Psoas muscle (tissue), 7 donors: ENCODE measurements at regions not wholly inside any gene's neighbourhood (a gene's known extent, or its start where the extent isn't known, plus 50 kb on each side); places are given as distances from the start of the nearest gene placed in this dataset.

Source experiments
- ATAC-seq, 4 donors: fragments of 200-7000 bp; cut with Tn5 transposase; one replicate each; pipeline ENCODE4 v1.9.1; 2020; ENCODE audit warnings: moderate library complexity in 3 of 4, mild to moderate bottlenecking in 2 of 4
- DNase-seq, 2 donors: peaks; one replicate each; pipeline ENCODE4 v3.0.0-alpha.2; 2020
- H3K27ac ChIP-seq: fragments of 200-600 bp; one replicate; pipeline ENCODE4 v1.8.0; 2022
- H3K27me3 ChIP-seq, 3 donors: fragments of 200-600 bp in 1 of 3; one replicate each; pipeline versions ENCODE4 v1.6.1 to v1.8.0; 2013 to 2022; ENCODE audit warnings: low read length in 2 of 3, mild to moderate bottlenecking in 2 of 3, moderate library complexity in 1 of 3; ENCODE audit not compliant: insufficient read depth in 3 of 3
- H3K36me3 ChIP-seq, 2 donors: fragments of 200-600 bp in 1 of 2; one replicate each; pipeline versions ENCODE4 v1.6.1 to v1.8.0; 2013 to 2022; ENCODE audit warnings: low read depth in 1 of 2, mild to moderate bottlenecking in 1 of 2, moderate library complexity in 1 of 2; ENCODE audit not compliant: insufficient read depth in 1 of 2
- H3K4me1 ChIP-seq: fragments of 200-600 bp; one replicate; pipeline ENCODE4 v1.8.0; 2022
- H3K4me3 ChIP-seq: fragments of 200-600 bp; one replicate; pipeline ENCODE4 v1.8.0; 2022; ENCODE audit warnings: mild to moderate bottlenecking
- H3K9me3 ChIP-seq: fragments of 200-600 bp; one replicate; pipeline ENCODE4 v1.8.0; 2022
- WGBS, 3 donors: extraction: QIAGEN DNeasy Blood & Tissue Kit; methylation state at CpG; one replicate each; pipeline versions ENCODE4 v1.1.6 to v1.1.7; 2013; 5-methylcytosine and 5-hydroxymethylcytosine counted together
- intact Hi-C, 2 donors: fragments of 100-400 bp; cut with DNase I; formaldehyde crosslinking; loops; one replicate each; pipeline versions ENCODE4 v1.11.0 to v1.14.2; 2022
- TF ChIP-seq, protein P1 (sequence below): fragments of 200-600 bp; IDR thresholded peaks from one replicate; pipeline ENCODE4 v1.8.0; 2022; ENCODE audit warnings: antibody characterized with exemption
- donor health status: healthy with polysubstance abuse.
- donor health status: DM: no; HTN: no; CAD: no; lungs with moderate emphysema.
- donor health status: Bipolar disorder and iron deficiency.
- donor health status: healthy.
- donor health status: DM: yes; HTN: yes; CAD: no.
- donor health status: DM: no; HTN: no; CAD: no.
- donor health status: DM: yes; HTN: yes; CAD: no.

DNA sequence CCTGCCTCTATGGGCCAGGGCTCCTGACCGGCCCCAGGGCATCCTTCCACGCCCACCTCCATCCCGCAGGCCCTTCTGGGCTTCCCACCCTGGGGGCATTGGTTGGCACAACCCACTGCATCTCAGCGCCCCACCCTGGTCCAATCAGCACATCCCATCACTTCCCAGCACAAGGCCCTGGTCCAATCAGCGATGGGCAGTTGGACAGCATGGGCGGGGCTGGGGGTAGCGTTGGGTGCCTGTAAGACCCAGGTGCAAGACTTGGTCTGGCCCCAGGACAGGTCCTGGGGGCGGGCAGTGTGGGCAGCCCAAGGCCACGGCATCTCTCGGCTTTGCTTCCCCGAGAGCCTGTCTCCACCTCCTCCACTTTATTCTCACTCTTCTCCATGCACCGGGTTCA is 298.5 kb downstream of the BMP7 start:
- H3K9me3 ChIP-seq, result no peaks in the 10 kb centered on the region
- H3K27me3 ChIP-seq, result no peaks in the 10 kb centered on the region
- DNase-seq (no peak), ATAC-seq (no peak)
- intact Hi-C loops, result no loop called here
- WGBS, 3 donors, result 62 to 77% (median 73%) methylated on average over 12 of the region's 12 CpGs
- H3K27ac ChIP-seq, result no peak overlapping the region
- no peak overlapping the region for H3K4me3 ChIP-seq
- H3K4me1 ChIP-seq, result no peaks in the 10 kb centered on the region
- no peaks in the 10 kb centered on the region for H3K36me3 ChIP-seq
- TF ChIP-seq, protein P1, sequence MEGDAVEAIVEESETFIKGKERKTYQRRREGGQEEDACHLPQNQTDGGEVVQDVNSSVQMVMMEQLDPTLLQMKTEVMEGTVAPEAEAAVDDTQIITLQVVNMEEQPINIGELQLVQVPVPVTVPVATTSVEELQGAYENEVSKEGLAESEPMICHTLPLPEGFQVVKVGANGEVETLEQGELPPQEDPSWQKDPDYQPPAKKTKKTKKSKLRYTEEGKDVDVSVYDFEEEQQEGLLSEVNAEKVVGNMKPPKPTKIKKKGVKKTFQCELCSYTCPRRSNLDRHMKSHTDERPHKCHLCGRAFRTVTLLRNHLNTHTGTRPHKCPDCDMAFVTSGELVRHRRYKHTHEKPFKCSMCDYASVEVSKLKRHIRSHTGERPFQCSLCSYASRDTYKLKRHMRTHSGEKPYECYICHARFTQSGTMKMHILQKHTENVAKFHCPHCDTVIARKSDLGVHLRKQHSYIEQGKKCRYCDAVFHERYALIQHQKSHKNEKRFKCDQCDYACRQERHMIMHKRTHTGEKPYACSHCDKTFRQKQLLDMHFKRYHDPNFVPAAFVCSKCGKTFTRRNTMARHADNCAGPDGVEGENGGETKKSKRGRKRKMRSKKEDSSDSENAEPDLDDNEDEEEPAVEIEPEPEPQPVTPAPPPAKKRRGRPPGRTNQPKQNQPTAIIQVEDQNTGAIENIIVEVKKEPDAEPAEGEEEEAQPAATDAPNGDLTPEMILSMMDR, result no peak

DNA sequence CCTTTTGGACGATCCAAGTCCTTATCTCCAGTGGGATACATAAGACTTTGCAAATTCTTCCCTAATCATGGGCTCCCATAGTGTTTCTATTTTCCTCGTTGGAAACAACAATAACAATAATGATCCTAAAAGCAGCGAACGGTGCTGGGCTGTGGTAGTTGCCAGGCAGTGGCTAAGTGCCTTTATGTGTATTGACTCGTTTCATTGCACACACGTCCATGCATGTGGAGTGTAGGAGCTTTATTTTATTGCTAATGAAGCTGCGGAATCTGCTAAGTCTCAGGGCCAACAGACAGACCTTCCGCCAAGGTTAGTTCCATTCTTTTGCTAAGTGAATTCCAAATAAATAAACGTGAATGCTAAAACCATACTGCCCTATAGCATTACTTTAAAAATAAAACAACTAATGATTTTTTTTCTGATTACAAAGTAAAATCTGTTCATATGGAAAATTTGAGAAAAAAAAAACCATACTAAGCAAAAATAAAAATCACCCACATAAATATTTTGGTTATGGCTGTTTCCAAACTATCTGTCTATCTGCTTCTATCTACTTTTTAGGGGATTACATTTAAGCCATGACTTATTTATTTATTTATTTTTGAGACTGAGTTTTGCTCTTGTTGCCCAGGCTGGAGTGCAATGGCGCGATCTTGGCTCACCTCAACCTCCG is 297.9 kb downstream of the BMP7 start:
- ATAC-seq, result no peak
- WGBS, 3 donors, result 60 to 62% (median 61%) methylated on average over 12 of the region's 12 CpGs
- peaks cover 0 to 6% (median 0%) of the 10 kb centered on the region in 3 donors for H3K27me3 ChIP-seq

DNA sequence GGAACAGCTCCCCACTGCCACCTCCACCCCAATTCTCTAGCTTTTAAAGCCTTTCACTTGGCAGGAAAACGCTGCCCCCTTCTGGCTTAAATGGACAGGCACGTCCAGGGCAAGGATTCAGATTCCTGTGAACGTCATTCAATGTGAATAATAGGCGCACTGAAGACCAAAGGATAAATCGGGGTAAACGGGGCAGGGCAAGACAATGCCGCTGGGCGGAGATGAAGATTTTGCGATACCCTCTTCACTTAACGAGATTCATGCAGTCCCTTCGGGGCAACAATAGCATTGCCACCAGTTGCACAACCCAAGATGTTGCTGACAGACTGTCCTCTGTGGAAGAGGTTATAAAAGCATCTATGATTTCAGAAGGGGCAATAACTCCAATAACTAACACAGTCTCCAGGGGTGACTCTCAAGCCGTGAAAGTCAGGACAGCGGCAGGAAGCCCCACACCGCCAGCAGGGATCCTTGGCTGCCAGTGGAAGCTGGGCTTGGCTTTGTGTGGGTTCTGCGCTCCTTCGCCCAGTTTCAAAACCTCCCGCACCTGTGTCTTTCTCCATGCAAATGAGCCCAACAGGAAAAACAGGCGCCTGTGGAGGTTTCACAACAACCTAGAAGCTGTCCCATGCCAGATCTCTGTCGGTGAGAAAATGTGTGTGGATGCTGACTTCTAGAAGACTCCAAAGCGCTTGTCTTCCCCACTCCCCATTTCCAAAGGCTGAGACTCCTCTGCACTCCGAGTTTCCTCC is 291.8 kb downstream of the BMP7 start:
- no peaks in the 10 kb centered on the region for H3K4me1 ChIP-seq
- WGBS, 3 donors, result 10 to 14% (median 13%) methylated on average over 21 of the region's 21 CpGs
- H3K36me3 ChIP-seq, result no peaks in the 10 kb centered on the region
- DNase-seq (no peak), ATAC-seq (no peak)
- H3K27ac ChIP-seq, result no peak overlapping the region
- H3K4me3 ChIP-seq, result no peak overlapping the region
- intact Hi-C loops, result no loop called here
- TF ChIP-seq, protein P1, result no peak
- H3K9me3 ChIP-seq, result no peaks in the 10 kb centered on the region
- H3K27me3 ChIP-seq, result peaks cover 2 to 32% (median 5%) of the 10 kb centered on the region in 3 donors

More for the DNA sequence above, 297.9 kb downstream of the BMP7 start:
- no peaks in the 10 kb centered on the region for H3K9me3 ChIP-seq
- no peak overlapping the region for H3K4me3 ChIP-seq
- DNase-seq, result no peak
- intact Hi-C loops, result no loop called here
- no peaks in the 10 kb centered on the region for H3K4me1 ChIP-seq
- TF ChIP-seq, protein P1, result no peak
- no peak overlapping the region for H3K27ac ChIP-seq
- no peaks in the 10 kb centered on the region for H3K36me3 ChIP-seq

DNA sequence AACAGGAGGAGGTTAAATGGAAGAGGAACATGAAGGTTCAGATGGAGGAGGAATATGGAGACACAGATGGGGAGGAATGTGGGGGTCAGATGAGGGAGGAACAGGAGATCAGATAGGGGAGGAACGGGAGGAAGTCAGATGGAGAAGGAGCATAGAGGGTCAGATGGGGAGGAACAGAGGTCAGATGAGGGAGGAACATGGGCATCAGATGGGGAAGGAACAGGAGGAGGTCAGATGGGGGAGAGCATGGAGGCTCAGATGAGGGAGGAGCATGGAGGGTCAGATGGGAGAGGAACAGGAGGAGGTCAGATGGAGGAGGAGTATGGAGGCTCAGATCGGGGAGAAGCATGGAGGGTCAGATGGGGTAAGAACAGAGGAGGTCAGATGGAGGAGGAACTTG is 290.6 kb downstream of the BMP7 start:
- no peak for DNase-seq
- Histone ChIP-seq H3K4me1 (no peaks in the 10 kb centered on the region), H3K4me3 (no peak overlapping the region), H3K9me3 (no peaks in the 10 kb centered on the region), H3K36me3 (no peaks in the 10 kb centered on the region), H3K27ac (no peak overlapping the region), H3K27me3 (peaks cover 2 to 38% (median 5%) of the 10 kb centered on the region in 3 donors)
- WGBS, 3 donors, result 87 to 88% (median 87%) methylated on average over 2 of the region's 2 CpGs
- intact Hi-C loops, result no loop called here
- TF ChIP-seq, protein P1, result no peak
- ATAC-seq, result no peak
